ENCODE measurements at regions not wholly inside any gene's neighbourhood (a gene's known extent, or its start where the extent isn't known, plus 50 kb on each side); places are given as distances from the start of the nearest gene placed in this dataset.

- TF ChIP-seq REST (IDR thresholded peaks at IDR 0.05; ENCODE audit: insufficient read depth in 1 of 2, low read depth in 2 of 2, low read length in 2 of 2) (no peak), POLR2AphosphoS5 (IDR thresholded peaks at IDR 0.05; ENCODE audit: low read depth, low read length) (no peak), SIN3A (IDR thresholded peaks at IDR 0.05; ENCODE audit: borderline replicate concordance, insufficient read depth, low read length) (no peak), TAF1 (IDR thresholded peaks at IDR 0.05; ENCODE audit: borderline replicate concordance, insufficient read depth, low read length) (no peak), FOXP2 (optimal IDR thresholded peaks at IDR 0.05; ENCODE audit: borderline replicate concordance, extremely low read depth, extremely low read length, insufficient read depth) (no peak)
Measured at GRCh38 chr9:88807426-88807825, 183.8 kb upstream of the S1PR3 start.

Data from PFSK-1 (cell line).